G401 (cell line): ENCODE measurements at regions not wholly inside any gene's neighbourhood (a gene's known extent, or its start where the extent isn't known, plus 50 kb on each side); places are given as distances from the start of the nearest gene placed in this dataset.
"Not testable (repeated sequence)": the region's sequence is repeated elsewhere in the genome, so short reads cannot be mapped to it uniquely, and the experiment has no call there.

Source experiments
- DNase-seq: peaks from one replicate; pipeline ENCODE4 v3.0.0-alpha.2; 2015; ENCODE audit warnings: low spot score
- in situ Hi-C: cut with HindIII; loops from 2 replicates; pipeline ENCODE4 v1.10.0; 2016; ENCODE audit warnings: low sequenced_read_pairs, mixed read lengths

DNA sequence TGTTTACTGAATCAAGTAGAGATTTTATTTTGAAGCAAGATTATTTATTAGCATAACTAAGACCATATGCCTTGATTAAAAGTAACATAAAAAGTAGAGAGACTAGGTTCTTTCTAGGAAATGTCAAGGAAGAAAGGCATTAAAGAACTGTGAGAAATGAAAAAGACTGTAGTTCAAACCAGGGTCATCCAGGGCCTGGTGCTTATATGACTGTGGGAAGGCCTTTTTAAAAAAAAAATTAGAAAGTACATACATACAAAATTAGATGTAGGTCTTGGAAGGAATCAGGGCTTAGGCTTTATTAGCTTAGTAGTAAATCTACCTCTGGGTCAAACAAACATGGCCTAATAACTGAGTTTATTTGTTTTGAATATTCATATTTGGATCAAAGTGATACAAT lies 173.9 kb upstream of the TBL1XR1 start:
- in situ Hi-C loops, result no loop called here
- DNase-seq, result no peak

DNA sequence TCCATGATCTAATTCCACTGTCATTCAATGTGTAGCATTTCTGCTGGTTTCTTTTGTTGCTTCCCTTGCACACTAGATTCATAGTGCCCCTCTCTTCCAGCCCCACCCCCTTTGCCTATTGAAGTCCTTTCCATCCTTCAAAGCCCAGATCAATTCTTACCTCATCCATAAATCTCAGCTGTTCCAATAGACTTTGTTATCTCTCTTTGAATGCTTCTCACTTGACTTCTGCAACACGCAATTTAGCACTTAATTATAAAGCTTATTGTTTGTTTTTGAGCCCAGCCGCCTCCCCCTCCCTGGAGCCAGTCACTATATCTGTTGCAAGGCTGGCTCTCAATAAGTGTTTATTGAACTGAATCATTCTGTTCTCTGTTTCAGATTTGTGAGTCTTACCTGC lies 174.6 kb upstream of the TBL1XR1 start:
- in situ Hi-C loops, result no loop called here
- DNase-seq, result no peak

DNA sequence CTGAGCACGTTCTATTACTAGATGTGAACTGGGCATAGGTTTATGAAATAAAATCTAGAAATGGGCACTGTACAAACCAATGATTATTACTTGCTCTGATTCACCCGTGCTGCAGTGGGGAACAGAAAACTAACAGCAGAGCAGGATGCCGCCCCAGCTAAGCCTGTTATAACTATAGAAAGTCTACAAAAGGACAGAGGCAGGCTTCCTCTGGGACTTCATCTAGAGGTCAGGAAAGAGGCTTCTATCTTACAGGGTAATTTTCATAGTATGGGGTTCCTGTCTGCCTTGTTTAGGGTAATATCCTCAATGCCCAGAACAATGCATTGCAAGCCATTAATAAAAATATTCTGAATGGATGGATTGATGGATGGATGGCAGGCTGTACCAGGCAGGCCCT lies 177.0 kb upstream of the TBL1XR1 start:
- in situ Hi-C loops, result no loop called here
- DNase-seq, result no peak

DNA sequence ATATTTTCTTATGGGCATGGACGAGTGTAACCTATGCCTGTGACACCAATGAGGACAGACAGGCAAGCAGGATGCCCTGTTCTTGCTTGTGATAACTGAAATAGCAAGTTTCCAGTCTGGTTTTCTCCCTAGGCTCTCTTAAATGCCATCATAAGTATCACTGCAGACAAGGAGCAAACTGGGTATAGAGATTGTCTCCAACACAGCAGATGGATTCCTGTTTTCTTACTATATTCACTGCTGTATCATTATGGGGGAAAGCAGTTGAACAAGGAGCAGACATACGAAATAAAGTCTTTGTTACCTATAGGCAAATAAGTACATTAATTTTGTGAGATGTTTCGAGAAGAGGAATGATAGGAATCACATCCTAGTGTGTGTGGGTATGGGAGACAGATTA lies 178.0 kb upstream of the TBL1XR1 start:
- DNase-seq, result no peak

DNA sequence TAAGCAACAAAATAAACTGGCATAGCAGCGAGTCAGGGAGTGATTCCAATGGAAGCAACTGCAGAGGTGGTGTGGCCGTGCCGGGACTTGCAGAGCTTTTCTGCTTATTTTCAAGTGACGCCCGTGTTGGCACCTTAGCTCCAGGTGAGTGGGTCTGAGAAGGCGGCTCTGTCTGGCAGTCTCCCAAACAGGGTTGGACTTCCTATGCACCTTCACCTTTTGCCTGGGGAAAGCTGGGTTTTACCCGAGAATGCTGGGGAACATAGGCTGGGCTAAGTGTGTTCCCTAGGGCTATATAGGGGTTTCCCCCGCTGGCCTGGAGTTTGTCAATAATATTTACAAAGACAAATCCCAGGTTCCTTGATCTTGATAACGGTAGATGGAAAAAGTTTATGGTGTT lies 179.9 kb upstream of the TBL1XR1 start:
- no peak for DNase-seq
- in situ Hi-C loops, result no loop called here

More for the DNA sequence above, 178.0 kb upstream of the TBL1XR1 start:
- in situ Hi-C loops, result no loop called here

DNA sequence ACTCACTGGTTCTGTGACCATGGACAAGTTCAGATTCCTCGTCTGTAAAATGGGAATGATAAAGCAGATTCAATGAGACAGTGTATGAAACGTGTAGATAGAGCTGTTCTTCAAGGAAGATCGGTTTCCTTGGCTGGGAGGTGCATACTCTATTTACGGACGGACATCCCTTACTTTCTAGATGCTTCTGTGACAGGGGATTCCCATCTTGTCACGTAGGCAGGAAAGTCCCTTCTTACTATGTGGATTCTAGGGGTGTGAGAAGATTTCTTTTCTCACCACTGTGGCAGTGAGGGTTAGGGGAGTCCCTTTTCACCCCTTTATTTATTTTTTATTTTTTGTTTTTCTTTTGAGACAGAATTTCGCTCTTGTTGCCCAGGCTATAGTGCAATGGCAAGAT lies 180.9 kb upstream of the TBL1XR1 start:
- in situ Hi-C loops, result no loop called here
- DNase-seq, result no peak

DNA sequence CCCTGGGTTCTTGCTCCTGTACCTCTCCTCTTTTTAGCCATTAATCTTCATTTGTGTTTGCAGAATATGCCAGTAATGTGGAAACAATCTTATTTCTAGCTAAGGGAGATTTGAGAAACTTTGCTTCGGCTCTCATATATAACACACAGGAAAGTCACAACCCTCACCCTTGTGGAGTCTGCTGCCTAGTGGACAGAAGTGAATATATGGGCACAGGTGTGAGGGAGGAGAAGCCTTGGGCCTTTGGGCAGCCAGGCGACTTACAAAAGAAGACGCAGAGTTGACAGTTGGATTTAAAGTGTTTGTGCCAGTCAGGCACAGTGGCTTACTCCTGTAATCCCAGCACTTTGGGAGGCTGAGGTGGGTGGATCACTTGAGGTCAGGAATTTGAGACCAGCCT lies 181.8 kb upstream of the TBL1XR1 start:
- no peak for DNase-seq
- in situ Hi-C loops, result no loop called here

DNA sequence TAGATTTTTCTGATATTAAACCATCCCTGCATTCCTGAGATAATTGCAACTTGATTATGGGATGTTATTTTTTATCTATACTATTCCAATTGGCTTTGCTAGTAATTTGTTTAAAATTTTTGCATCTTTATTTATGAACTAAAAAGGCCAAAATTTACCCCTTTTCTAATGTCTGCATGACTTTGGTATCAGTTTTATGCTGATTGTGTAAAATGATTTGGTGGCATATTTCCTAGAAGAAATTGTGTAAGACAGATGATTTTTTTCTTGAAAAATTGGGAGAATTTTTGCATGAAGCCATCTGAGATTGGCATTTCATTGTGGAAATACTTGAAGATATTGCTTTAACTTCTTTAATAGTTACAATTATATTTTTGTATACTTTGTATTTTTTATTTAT lies 183.8 kb upstream of the TBL1XR1 start:
- in situ Hi-C loops, result no loop called here
- no peak for DNase-seq

DNA sequence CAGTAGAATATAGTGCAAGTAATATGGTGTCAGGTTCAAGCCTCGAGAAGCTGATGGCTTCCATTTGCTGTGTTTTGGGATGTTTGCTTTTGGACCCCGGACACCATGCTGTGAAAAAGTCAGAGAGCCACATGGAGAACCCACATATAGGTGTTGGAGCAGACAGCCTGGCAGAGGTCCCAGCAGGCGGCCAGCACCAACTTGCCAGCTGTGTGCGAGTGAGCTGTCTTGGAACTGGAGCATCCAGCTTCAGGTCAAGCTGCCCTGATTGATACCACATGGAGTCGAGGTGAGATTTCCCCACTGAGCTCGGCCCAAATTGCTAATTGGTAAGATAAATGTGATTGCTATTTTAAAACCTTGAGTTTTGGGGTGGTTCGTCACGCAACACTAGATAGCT lies 185.7 kb upstream of the TBL1XR1 start:
- in situ Hi-C loops, result no loop called here
- no peak for DNase-seq

DNA sequence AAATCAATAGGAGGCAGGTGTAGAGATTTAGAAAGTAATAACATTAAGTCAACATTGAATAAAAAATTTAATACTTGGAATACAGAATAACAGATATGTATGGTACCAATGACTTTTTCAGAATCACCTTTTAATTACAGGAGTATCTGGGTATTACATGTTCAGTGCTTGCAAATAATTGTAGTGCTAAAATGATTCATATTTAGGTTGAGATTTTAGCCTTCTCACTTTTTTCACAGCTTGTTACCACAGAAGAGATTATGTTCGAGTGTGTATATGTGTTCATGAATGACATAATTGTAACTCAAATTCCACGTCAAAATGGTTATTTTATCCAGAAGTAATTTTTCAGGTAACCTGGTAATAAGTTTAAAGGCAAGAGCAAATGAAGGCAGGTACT lies 187.9 kb upstream of the TBL1XR1 start:
- in situ Hi-C loops, result no loop called here
- no peak for DNase-seq

DNA sequence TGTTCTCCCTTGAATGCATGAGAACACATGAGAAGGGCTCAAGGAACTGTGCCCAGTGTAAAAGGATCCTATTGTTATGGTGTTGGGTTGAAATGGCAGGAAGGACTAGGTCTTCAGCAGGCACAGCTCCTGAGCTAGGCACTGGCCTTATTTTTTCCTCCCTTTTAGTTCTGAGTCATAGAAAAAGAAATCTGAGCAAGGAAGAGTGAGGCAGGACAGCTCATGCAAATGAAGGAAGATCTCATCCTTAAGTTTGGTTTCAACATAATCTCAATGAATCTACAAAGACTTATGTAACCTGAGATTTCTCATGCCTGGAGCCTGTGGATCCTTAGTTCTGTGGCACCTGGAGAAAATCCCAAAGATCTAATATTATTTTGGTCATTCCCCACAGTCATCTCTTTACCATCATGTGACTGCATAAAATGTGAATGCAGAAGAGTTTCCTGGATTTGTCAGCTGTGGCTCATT lies 188.6 kb upstream of the TBL1XR1 start:
- DNase-seq, result no peak
- in situ Hi-C loops, result no loop called here

DNA sequence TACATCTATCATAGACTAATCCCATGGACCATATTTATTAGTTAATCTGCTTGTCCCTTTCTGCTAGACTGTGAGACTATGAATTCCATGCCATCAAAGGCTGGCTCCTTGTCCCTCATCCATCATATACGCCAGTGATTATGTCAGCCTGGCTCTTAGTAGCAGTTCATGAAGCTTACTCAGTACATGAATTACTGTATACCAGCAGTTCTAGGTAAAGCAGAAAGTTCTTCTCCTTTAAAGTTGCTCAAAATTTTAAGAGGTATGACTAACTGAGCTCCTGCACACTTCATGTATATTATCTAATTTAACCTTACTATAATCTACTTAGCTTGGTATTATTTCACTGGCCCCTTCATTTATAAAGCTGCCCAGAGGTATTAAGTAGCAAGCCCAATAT lies 190.9 kb upstream of the TBL1XR1 start:
- DNase-seq, result no peak
- in situ Hi-C loops, result no loop called here

DNA sequence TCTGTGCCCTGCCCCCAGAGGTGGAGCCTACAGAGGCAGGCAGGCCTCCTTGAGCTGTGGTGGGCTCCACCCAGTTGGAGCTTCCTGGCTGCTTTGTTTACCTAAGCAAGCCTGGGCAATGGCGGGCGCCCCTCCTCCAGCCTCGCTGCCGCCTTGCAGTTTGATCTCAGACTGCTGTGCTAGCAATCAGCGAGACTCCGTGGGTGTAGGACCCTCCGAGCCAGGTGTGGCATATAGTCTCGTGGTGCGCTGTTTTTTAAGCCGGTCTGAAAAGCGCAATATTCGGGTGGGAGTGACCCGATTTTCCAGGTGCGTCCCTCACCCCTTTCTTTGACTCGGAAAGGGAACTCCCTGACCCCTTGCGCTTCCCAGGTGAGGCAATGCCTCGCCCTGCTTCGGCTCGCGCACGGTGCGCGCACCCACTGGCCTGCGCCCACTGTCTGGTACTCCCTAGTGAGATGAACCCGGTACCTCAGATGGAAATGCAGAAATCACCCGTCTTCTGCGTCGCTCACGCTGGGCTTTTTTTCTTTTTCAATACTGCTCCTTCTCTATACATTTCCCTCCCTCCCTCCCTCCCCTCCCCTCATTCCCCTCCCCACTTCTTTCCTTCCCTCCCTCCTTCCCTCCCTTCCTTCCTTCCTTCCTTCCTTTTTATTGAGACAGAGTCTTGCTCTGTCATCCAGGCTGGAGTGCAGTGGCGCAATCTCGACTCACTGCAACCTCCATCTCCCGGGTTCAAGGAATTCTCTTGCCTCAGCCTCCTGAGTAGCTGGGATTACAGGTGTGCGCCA lies 197.1 kb upstream of the TBL1XR1 start:
- not testable (repeated sequence) for DNase-seq

DNA sequence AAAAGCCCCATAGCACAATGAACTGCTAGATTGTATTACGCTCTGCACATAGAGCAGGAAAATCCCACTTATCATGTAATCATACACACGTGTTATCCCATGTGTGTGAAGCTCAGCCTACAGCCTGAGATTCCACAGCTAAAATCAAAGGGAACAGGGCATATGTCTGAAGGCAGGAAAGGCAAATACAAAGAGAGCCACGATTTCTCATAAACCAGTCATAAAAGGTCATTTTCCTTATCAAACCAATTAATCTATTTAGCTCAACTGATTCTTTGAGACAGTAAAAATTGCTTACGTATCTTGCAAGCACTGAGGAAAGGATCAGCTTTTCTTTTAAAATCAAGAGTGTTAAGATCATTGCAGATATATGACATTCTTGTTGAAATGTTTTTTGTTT lies 199.5 kb upstream of the TBL1XR1 start:
- in situ Hi-C loops, result no loop called here
- no peak for DNase-seq

More for the DNA sequence above, 197.1 kb upstream of the TBL1XR1 start:
- in situ Hi-C loops, result not testable (repeated sequence)

DNA sequence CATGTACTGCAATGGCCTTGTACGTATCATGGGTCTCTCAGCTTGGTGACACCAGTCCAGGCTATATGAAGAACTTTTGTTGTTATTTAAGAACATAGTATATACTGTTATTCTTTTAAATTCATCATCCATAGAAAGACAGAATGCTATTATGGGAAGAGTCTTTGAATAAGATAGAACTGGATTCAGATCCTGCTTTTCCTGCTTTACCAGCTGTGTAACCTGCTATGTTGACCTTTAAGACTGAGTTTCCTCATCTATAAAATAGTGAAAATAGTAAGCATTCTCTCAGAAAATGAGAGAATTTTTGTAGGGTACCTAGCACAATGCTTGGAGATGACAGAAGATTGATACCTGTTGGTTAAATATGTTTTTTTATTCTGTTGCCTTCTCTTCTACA lies 204.1 kb upstream of the TBL1XR1 start:
- in situ Hi-C loops, result no loop called here

DNA sequence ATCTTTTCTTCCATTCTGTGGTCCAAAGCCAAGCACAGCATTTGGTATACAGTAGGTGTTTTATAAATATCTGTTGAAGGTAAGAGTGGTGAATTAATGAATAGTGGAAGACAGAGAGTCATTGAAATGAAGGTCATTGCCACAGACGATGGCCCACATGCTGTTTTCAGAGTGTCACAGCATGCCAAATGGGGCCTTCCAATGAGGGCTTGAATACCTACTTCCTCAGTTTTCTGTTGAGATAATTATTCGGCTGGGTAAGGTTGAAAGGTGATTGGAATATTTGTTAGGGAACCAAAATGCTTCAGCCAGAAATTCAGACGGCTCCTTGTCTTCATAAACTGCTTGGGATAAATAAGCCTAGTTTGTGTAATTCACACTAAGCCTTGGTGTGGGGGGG lies 205.3 kb upstream of the TBL1XR1 start:
- no peak for DNase-seq
- in situ Hi-C loops, result no loop called here

More for the DNA sequence above, 204.1 kb upstream of the TBL1XR1 start:
- no peak for DNase-seq

DNA sequence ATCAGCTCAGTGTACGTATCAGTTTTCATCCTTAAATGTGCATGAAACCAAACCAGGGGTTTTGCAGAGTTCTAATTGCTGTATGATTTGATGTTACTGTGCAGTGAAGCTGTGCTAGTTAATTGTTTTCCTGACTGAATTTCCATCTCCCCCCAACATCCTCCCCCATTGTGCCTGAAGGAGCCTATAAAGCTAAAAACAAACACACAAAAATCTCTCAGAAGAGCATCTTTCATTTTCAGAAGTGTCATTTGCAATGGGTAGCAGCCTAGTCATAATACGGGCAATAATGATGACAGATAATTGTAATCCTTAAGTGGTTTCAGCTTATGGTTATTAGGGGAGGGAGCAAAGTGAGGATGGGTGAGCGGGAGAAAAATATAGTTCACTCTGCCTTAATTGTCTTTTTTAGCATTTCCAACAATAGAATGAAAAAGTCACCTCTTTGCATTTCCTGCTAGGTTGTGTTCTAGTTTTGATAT lies 207.9 kb upstream of the TBL1XR1 start:
- in situ Hi-C loops, result no loop called here
- DNase-seq, result no peak

DNA sequence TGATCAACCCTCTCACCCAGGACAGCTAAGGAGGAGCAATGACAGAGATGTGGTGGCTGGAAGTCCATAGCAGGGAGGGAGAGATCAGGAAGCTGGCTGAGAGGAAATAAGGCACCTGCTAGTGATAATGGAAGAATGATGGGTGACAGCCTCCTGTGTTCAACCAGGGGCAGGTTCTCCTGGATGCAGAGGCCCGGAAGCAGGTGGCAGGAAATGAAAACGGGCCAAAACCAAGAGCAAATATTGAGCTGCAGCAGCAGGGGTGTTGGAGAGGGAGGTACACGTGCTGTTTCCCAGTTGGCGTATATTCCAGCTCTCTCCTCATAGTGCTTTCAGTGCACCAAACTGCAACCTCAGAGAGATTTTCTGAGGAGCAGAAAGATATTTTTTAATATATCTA lies 213.4 kb upstream of the TBL1XR1 start:
- DNase-seq, result peak; percentile 95
- in situ Hi-C loops, result no loop called here

DNA sequence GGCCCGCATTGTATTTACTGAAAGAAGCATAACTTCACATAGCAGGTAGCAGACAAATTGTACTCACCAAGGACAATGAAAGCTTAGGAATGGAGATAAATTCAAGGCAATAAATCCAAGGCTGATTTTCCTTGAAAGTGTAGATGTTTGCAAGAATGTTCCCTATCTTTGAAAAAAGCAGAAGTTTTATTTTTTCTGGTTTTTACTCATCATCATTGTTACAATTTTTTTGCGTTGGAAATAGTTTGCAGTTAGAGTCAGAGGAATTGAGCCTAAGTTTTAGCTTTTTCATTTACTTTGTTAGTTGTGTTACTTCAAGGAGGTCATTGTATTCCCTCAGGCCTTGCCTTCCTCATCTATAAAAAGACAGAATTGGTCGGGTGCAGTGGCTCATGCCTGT lies 213.9 kb upstream of the TBL1XR1 start:
- in situ Hi-C loops, result no loop called here
- no peak for DNase-seq

DNA sequence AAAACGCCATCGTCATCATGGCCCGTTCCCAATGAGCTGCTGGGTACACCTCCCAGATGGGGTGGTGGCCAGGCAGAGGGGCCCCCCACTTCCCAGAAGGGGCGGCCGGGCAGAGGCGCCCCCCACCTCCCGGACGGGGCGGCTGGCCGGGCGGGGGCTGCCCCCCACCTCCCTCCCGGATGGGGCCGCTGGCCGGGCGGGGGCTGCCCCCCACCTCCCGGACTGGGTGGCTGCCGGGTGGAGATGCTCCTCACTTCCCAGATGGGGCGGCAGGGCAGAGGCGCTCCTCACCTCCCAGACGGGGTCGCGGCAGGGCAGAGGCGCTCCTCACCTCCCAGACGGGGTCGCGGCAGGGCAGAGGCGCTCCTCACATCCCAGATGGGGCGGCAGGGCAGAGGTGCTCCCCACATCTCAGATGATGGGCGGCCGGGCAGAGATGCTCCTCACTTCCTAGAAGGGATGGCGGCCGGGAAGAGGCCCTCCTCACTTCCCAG lies 215.4 kb upstream of the TBL1XR1 start:
- in situ Hi-C loops, DNase-seq: not testable (repeated sequence)

DNA sequence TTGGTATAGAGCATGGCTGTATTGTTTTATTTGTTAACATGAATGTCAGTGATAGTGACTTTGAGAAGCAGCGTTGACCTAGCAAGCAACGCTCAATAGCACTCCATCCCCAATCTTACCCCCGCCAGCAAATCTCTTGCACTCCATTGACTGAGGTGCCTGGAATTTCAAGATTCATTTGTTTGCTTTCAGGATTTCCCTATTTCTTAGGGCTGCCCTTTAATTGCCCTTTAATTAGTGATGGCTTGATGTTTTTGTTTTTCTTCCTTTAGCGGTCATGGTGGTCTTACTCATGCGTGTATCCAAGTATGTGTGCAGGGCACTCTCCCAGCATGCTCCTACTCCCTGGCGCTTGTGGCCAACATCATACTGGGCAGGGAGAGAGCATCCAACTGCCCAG lies 216.8 kb upstream of the TBL1XR1 start:
- in situ Hi-C loops, result no loop called here
- DNase-seq, result no peak
